Right ventricle myocardium inferior (tissue), 1 donor: ENCODE measurements at regions not wholly inside any gene's neighbourhood (a gene's known extent, or its start where the extent isn't known, plus 50 kb on each side); places are given as distances from the start of the nearest gene placed in this dataset.
"Not testable (repeated sequence)": the region's sequence is repeated elsewhere in the genome, so short reads cannot be mapped to it uniquely, and the experiment has no call there.

Experiments used
- ATAC-seq: fragments of 200-7000 bp; cut with Tn5 transposase; one replicate; pipeline ENCODE4 v1.9.1; 2020; ENCODE audit warnings: mild to moderate bottlenecking, moderate library complexity
- DNase-seq: peaks from one replicate; pipeline ENCODE4 v3.0.0; 2021; ENCODE audit errors: missing footprints
- intact Hi-C: fragments of 100-400 bp; cut with DNase I; formaldehyde crosslinking; loops from one replicate; pipeline ENCODE4 v1.11.0; 2022
- donor health status: DM: no; HTN: yes; CAD: no; lungs with severe emphysema.

GRCh38 chr15:31723019-31723418 is 307.3 kb upstream of the CHRNA7 start:
- DNase-seq, ATAC-seq, intact Hi-C loops: not testable (repeated sequence)

- intact Hi-C loops, result not testable (repeated sequence)
Observed at GRCh38 chr15:31724903-31725302, 305.4 kb upstream of the CHRNA7 start.

GRCh38 chr15:31725619-31726018 is 304.7 kb upstream of the CHRNA7 start:
- intact Hi-C loops, ATAC-seq: not testable (repeated sequence)
- peak; percentile 50 for DNase-seq

More at GRCh38 chr15:31724903-31725302, 305.4 kb upstream of the CHRNA7 start:
- not testable (repeated sequence) for DNase-seq, ATAC-seq

GRCh38 chr15:31727612-31728011 is 302.7 kb upstream of the CHRNA7 start:
- DNase-seq (no peak), ATAC-seq (no peak)
- intact Hi-C loops, result no loop called here

DNA sequence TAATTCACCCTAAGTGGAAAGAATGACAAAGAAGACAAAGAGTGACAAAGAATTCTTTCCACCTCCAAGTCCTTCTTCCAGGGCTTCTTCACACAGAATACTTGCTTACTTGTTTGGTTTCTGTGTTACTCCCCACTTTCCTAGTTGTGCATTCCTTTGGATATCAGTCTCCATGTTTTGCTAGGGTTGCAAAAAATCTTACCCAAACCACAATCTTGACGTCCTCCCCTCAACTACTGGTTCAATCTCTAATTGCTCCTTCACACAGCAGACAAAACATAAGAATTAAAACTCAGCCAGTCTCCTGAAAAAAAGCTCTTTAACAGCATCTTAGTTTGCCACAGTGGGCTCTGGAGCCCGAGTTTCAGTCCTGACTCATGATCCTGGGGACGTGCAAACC is 297.6 kb upstream of the CHRNA7 start:
- DNase-seq (no peak), ATAC-seq (no peak)
- intact Hi-C loops, result no loop called here

DNA sequence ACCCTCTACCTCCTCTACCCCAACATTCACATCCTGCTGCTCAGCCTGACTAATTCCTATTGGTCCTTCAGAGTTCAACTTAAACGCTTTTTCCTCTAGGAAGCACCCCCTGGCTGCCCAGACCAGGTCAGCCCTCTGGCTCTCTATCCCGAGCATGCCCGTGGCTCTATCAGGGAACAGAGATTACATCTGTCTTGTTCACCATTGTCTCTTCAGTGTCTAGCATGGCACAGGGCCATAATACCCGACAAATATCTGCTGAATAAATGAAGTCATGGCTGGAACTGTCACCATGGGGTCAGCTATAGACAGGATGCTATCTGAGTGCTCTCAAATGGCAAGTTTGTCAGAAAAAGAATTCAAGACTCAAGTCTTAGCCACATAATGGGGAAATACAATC is 296.9 kb upstream of the CHRNA7 start:
- intact Hi-C loops, result no loop called here
- ATAC-seq (no peak), DNase-seq (no peak)

DNA sequence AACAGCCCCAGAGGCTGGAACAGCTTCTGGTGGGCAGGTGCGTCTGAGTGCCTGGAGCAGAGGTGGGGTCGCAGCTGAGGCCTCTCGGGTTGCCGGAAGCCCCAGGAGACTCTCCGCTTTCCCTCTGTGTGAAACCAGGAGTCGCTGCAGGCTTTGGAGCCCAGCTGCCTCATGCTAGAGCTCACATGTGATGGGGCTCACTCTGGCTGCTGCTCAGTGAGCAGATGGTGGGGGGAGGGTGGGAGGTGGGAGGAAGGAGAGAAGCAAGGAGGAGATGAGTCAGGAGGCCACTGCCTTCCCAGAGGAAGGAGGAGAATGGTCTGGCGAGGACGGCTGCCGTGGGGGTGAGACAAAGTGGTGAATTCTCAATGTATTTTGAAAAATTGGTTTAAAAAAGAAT is 290.1 kb upstream of the CHRNA7 start:
- no peak for DNase-seq
- intact Hi-C loops, result no loop called here
- ATAC-seq, result no peak

DNA sequence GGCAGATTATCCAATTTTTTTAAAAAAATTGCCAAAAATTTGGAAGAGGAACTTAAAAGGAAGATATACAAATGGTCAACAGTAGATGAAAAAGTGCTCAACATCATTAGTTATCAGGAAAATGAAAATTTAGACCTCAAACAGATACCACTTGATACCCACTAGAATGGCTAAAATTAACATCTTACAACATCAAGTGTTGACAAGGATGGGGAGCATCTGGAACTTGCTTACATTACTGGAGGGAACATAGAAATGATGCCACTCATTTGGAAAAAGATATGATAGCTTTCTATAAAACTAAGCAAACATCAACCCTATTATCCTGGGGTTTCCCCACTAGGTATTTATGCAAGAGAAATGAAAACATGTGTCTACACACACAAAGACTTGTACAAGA is 284.5 kb upstream of the CHRNA7 start:
- DNase-seq, result no peak
- intact Hi-C loops, result no loop called here
- ATAC-seq, result no peak

DNA sequence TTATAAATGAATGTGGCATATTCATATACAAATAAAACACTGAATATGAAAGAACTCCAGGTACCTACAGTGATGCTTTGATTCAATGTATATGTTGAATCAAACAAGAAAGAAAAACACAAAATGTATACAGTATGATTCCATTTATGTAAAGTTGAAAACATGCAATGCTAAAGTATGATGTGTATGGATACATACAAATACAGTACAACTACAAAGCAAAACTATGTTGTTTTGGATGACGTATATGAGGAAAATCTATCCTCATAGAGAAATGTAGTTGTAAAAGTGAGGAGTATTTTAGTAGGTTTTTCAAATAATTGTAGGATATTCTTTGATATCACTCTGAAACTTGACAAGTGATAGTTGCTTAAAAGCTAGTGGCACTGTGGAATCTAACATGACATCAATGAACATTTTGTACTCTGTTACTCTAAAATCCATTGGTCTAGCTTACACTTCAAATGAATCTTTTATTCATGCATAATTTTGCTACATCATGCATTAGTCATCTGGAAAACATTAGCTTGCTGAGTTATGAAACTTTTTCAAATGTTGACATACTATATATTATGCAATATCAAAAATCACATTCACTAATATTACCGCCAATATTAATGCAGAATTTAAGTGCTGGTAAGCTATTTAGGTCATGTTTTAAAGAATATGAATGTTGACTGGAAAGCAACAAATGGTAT is 278.1 kb upstream of the CHRNA7 start:
- intact Hi-C loops, result no loop called here
- no peak for ATAC-seq
- DNase-seq, result no peak

DNA sequence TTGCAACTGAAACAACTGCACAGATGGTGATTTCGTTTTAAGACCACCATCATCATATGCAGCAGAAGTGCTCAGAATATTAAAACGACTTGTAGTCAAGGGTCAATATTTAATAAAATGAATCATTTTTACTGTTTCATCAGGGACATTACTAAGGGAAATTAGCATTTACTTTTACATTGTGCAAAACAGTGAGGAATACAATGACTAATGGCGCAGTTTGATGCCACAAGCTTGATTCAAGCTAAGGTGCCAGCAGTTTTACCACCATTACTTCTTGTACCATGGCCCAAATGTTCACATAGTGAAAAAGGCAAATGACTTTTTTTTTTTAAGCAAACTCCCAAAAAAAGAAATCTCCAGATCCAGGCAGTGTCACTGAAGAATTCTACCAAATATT is 277.4 kb upstream of the CHRNA7 start:
- no peak for ATAC-seq
- no peak for DNase-seq
- intact Hi-C loops, result no loop called here

GRCh38 chr15:31758126-31758525 is 272.2 kb upstream of the CHRNA7 start:
- ATAC-seq (no peak), DNase-seq (peak; percentile 83)
- intact Hi-C loops, result no loop called here

GRCh38 chr15:31768055-31768454 is 262.3 kb upstream of the CHRNA7 start:
- no peak for ATAC-seq
- intact Hi-C loops, result no loop called here
- no peak for DNase-seq

DNA sequence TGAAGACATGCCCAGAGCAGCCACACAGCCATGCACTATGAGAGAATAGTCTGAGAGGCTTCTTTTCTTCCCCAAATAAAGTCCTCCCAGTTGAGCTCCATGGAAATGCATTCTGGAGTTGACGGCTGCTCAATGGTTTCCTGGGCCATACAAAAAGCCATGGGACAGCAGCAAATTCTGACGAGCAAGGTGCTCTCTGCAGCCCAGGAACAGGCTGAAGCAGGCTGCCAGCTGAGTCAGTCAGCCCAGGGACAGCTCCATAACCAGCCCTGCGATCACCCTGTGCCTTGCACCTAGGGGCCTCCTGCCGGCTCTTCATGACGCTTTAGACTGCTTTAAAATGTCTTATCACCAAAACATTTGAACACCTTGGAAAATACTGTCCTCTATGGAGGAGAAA is 256.3 kb upstream of the CHRNA7 start:
- intact Hi-C loops, result no loop called here
- ATAC-seq (no peak), DNase-seq (no peak)

DNA sequence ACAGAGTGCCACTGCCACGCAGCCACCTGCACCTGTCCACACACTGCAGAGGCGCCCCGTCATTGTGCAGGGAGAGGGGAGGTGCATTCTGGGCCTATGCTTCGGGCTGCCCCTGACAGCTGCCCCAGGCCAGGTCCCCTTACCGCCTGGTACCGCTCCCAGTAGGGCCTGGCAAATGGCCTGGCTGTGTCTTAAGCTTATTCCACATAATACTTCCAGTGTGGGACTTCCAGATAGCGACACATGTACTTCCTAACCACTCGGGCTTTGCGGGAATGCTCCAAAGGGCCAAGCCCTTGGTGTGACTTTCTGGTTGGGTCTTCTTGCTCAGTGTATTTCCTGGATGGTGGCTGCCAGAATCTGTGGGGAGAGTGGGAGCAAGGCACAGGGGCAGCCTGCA is 254.3 kb upstream of the CHRNA7 start:
- DNase-seq (no peak), ATAC-seq (no peak)
- intact Hi-C loops, result no loop called here

DNA sequence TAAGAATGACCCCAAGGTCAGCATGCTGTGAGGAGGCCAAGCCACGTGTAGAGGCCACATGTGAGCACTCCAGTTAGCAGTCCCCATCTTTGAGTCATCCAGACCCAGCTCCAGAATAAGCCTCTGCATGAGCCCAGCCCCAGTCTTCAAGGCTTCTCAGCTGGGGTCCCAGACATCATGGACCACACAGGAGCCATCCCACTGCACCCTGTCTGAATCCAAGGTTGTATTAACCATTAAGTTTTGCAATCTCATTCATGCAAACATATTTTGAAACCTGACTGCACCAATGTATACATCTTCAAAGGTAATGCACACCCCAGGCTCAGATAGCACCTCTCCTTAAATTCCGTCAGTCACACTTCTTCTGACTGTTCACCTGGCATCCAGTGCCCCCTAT is 249.1 kb upstream of the CHRNA7 start:
- no peak for DNase-seq
- intact Hi-C loops, result no loop called here
- no peak for ATAC-seq

DNA sequence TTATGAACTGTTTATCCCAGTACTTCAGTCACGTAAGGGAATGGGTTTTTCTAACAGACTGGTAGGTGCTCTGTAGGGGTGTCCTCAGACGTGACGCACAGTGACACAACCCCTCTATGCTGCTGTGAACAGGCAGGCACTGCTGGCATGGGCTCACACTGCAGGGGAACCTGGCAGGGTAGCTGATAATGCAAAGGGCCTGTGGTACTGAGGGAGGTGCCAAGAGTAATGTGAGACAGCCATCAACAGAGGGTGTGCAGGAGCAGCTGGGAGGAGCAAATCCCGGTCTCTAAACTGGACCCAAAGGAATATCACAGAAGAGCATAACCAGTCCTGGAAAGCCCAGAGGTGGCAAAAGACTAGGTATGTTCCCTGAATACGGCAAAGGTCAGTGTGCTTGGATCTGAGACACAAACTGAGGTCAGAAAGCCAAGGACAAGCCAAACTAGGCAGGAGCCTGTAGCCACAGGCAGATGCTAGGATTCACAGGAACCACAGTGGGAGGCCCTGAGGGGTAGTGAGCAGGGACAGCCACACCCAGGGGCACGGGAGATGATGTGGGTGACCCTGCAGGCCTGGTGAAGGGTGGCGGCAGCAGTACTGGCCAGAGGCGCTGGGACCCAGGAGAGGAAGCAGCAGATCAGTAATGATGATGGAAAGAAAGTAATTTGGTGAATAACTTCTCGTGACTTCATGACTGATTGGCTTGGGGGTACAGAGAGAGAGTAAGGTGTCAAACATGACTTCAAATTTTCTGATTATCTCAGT is 248.1 kb upstream of the CHRNA7 start:
- intact Hi-C loops, result no loop called here
- ATAC-seq, result peak; percentile 37
- DNase-seq, result no peak

GRCh38 chr15:31782951-31783350 is 247.4 kb upstream of the CHRNA7 start:
- DNase-seq (no peak), ATAC-seq (no peak)
- intact Hi-C loops, result no loop called here

- intact Hi-C loops, result no loop called here
- no peak for ATAC-seq
- DNase-seq, result no peak
Observed at GRCh38 chr15:31786360-31786759, 244.0 kb upstream of the CHRNA7 start.

DNA sequence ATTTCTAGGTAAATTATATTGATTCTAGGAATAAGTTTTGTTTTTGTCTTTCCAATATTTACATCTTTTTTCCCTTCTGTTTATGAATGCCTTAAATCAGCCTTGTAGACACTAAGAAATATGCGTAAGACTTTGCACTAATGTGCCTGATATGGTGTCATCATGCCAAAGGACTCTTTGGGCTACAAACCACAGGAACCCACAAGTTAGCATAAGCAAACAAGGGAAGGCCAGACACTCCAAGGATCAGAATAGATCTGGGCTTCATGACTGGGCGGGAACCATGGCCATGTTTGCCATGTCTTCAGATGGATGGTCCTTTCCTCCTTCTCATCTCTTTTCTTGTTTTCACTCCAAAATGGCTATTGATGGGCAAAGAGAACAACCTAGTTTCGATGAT is 242.2 kb upstream of the CHRNA7 start:
- ATAC-seq, result no peak

GRCh38 chr15:31792611-31793199 is 237.6 kb upstream of the CHRNA7 start:
- intact Hi-C loops, result no loop called here
- no peak for DNase-seq
- no peak for ATAC-seq

More for the DNA sequence above, 242.2 kb upstream of the CHRNA7 start:
- DNase-seq, result no peak
- intact Hi-C loops, result no loop called here
